Osteocyte (in vitro differentiated cells): ENCODE measurements at regions not wholly inside any gene's neighbourhood (a gene's known extent, or its start where the extent isn't known, plus 50 kb on each side); places are given as distances from the start of the nearest gene placed in this dataset.

Experiments used
- DNase-seq: peaks from one replicate; pipeline ENCODE4 v3.0.0; 2021; ENCODE audit warnings: mixed read lengths; ENCODE audit not compliant: unreplicated experiment; ENCODE audit errors: extremely low spot score
- H3K27ac Mint-ChIP-seq: one replicate; pipeline ENCODE4 v1.8.0; 2021; ENCODE audit warnings: mild to moderate bottlenecking, mixed read lengths; ENCODE audit not compliant: unreplicated experiment
- H3K27me3 Mint-ChIP-seq: one replicate; pipeline ENCODE4 v1.8.0; 2021; ENCODE audit warnings: mixed read lengths; ENCODE audit not compliant: unreplicated experiment
- H3K36me3 Mint-ChIP-seq: one replicate; pipeline ENCODE4 v1.8.0; 2021; ENCODE audit warnings: mixed read lengths; ENCODE audit not compliant: unreplicated experiment
- H3K4me1 Mint-ChIP-seq: one replicate; pipeline ENCODE4 v1.8.0; 2021; ENCODE audit warnings: mixed read lengths; ENCODE audit not compliant: unreplicated experiment
- H3K4me3 Mint-ChIP-seq: one replicate; pipeline ENCODE4 v1.8.0; 2021; ENCODE audit warnings: mild to moderate bottlenecking, moderate library complexity, mixed read lengths; ENCODE audit not compliant: unreplicated experiment
- H3K9me3 Mint-ChIP-seq: one replicate; pipeline ENCODE4 v1.8.0; 2021; ENCODE audit warnings: mixed read lengths; ENCODE audit not compliant: unreplicated experiment
- TF ChIP-seq, protein P1 (sequence below): fragments of 200-600 bp; sonication (generic); IDR thresholded peaks from 2 replicates; pipeline ENCODE4 v1.5.0; 2021; ENCODE audit warnings: antibody characterized with exemption, mild to moderate bottlenecking, moderate library complexity

DNA sequence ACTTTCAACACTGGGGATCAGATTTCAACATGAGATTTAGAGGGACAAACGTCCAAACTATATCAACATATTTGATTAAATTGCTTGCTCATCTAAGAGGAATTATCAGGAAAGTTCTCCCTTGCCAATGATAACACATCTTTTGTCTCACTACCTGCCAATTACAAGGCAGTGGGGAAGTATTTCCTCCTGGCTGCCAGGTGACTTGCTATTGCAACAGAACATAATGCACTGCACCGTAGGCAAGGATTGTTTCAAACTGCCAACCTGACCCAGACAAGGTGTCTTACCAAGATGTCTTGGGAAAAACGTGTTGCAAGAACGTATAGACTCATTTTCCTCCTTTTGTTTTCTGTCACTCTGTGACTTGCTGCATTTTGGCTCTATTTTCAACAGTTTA is 711.6 kb downstream of the METTL15 start:
- peaks cover 11% of the 10 kb centered on the region for H3K4me1 Mint-ChIP-seq

DNA sequence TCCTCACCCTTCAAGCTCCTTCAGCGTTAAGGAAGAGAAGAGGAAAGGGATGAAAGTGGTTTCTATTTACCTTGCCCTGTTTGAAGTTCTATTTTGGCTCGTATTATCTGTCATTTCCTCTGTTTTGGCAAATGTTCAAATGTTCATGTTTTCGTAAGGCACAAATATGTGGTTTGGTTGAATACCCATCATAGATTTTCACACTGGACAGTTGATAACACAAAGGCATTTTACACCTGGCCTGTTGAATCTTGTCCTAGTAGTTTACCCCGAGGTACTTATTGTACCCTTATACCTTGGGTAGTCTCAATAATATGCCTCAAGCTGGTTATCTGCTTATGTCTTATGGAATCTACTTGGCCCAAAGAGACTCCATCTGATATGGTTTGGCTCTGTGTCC is 706.9 kb downstream of the METTL15 start:
- H3K27me3 Mint-ChIP-seq, result no peaks in the 10 kb centered on the region
- H3K4me3 Mint-ChIP-seq, result no peak overlapping the region
- no peaks in the 10 kb centered on the region for H3K4me1 Mint-ChIP-seq
- TF ChIP-seq, protein P1, sequence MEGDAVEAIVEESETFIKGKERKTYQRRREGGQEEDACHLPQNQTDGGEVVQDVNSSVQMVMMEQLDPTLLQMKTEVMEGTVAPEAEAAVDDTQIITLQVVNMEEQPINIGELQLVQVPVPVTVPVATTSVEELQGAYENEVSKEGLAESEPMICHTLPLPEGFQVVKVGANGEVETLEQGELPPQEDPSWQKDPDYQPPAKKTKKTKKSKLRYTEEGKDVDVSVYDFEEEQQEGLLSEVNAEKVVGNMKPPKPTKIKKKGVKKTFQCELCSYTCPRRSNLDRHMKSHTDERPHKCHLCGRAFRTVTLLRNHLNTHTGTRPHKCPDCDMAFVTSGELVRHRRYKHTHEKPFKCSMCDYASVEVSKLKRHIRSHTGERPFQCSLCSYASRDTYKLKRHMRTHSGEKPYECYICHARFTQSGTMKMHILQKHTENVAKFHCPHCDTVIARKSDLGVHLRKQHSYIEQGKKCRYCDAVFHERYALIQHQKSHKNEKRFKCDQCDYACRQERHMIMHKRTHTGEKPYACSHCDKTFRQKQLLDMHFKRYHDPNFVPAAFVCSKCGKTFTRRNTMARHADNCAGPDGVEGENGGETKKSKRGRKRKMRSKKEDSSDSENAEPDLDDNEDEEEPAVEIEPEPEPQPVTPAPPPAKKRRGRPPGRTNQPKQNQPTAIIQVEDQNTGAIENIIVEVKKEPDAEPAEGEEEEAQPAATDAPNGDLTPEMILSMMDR, result no peak
- H3K27ac Mint-ChIP-seq, result no peak overlapping the region
- H3K9me3 Mint-ChIP-seq, result no peaks in the 10 kb centered on the region
- no peak for DNase-seq
- no peaks in the 10 kb centered on the region for H3K36me3 Mint-ChIP-seq

More for the DNA sequence above, 711.6 kb downstream of the METTL15 start:
- TF ChIP-seq, protein P1, result no peak
- DNase-seq, result no peak
- Mint-ChIP-seq H3K4me3 (no peak overlapping the region), H3K36me3 (no peaks in the 10 kb centered on the region), H3K27me3 (no peaks in the 10 kb centered on the region), H3K27ac (no peak overlapping the region), H3K9me3 (no peaks in the 10 kb centered on the region)

DNA sequence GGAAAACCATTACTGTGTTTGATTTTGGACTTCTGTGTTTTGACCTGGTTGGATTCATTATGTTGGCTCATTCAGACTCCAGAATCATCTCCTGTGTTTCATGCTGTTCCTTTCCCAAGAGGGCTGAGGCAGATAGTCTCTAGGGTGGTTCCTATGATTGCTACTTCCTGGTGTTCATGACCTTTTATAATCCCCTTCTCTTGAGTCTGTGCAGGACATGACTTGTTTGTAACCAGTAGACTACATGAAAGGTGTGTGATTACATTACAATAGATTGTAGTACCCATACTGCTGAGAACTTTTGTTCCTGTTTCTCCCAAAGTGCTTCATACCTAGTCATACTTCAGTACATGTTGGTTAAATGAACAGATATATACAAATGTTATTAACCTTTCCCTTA is 700.6 kb downstream of the METTL15 start:
- no peak overlapping the region for H3K27ac Mint-ChIP-seq
- no peaks in the 10 kb centered on the region for H3K36me3 Mint-ChIP-seq

DNA sequence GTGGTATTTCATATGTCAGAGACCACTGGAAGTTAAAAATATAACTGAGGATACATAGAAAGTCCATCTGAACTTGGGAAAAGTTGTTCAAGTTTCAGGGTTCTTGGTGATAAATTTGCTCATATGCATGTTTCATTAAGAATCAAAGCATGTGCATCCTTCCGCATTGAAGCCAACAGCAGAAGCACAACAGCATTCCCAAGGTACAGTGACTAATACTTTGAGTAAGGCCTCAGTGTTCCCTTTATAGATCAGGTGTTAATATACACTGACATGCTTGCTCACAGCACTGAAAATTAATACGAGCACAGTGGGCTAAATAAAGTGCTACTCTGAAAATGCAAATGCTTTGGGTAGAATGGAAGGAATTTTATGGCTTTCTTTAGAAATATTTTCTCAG is 691.1 kb downstream of the METTL15 start:
- Mint-ChIP-seq H3K27me3 (no peaks in the 10 kb centered on the region), H3K27ac (no peak overlapping the region), H3K4me1 (peaks cover 9% of the 10 kb centered on the region), H3K36me3 (no peaks in the 10 kb centered on the region), H3K9me3 (no peaks in the 10 kb centered on the region), H3K4me3 (no peak overlapping the region)
- no peak for DNase-seq
- TF ChIP-seq, protein P1, result no peak

More for the DNA sequence above, 700.6 kb downstream of the METTL15 start:
- H3K27me3 Mint-ChIP-seq, result no peaks in the 10 kb centered on the region
- H3K4me1 Mint-ChIP-seq, result no peaks in the 10 kb centered on the region
- H3K4me3 Mint-ChIP-seq, result no peak overlapping the region
- no peak for DNase-seq
- TF ChIP-seq, protein P1, result no peak
- no peaks in the 10 kb centered on the region for H3K9me3 Mint-ChIP-seq

DNA sequence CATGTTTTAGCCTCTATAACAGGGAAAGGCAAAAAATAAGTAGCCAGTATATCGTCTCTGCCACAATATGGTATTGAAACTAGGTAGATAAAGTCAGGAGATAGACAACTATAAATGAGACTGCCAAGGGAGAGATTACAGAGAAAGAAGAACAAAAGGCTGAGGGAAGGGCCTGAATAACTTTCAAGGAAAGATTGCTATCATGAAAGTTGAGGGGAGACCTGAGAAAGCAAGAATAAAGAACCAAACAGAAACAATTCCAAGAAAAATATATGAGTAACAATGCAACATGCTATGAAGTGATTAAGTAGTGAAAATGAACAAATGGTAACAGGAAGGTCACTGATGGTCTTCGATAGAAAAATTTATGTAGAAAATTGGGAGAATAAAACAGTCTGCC is 690.1 kb downstream of the METTL15 start:
- Mint-ChIP-seq H3K4me1 (peaks cover 18% of the 10 kb centered on the region), H3K27ac (no peak overlapping the region), H3K4me3 (no peak overlapping the region), H3K27me3 (no peaks in the 10 kb centered on the region), H3K36me3 (no peaks in the 10 kb centered on the region), H3K9me3 (no peaks in the 10 kb centered on the region)
- DNase-seq, result no peak
- TF ChIP-seq, protein P1, result no peak
